GM19023 (cell line): ENCODE measurements at regions not wholly inside any gene's neighbourhood (a gene's known extent, or its start where the extent isn't known, plus 50 kb on each side); places are given as distances from the start of the nearest gene placed in this dataset.

ENCODE experiments used
- ATAC-seq: cut with Tn5 transposase; IDR thresholded peaks from one replicate; pipeline ENCODE4 v1.9.1; 2021; ENCODE audit warnings: mild to moderate bottlenecking, moderate library complexity; ENCODE audit not compliant: unreplicated experiment

DNA sequence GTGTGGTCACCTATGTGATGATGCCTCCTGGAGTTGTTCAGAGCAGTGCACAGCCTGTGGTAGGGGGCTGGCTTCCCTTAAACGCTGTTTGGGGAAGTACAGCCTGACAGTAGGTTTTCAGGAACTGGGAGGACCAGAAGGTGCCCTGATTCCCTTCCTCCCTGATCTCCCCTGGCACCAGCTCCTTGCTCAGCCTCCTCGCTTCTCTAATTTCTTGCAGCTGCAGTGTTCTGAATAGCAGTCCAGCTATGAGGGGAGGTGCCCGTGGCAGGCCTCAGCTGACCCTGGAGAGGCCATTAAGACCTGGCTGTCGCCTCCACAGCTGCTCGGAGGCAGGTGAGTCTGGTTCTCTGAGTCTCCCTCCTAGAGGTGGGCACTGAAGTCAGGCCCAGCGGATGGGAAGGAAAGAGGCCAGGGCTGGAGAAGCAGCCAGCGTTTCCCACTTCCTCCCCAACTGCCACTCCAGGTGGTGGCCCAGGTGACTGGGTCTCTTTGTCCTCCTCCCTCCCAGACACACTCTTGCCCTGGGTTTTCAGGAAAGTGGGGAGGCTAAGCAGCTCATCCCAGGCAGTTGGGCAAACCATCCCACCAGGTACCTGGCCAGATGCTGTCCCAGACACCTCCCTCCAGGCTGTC lies 52.0 kb upstream of the RPL11 start:
- ATAC-seq: no peak

DNA sequence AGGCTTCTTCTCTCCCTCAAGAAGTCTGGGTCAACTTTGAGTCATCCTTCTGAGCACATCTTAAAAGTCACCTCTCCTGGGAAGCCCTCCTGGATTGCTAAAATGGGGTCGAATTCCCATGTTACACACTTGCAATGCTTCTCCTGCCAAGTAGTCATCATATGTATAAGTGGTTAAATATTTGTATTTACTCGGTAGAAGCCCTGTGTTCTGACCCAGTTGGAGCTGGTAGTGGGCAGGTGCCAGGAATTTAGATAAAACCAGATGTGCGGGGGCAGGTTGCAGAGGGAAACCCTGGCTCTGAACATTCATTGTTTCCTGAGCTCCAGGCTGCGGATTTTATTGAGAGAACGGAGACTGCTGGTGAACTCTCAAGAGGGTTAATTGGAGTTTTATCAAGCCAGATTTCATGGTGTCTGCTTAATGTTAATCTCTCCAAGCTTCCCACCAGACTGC lies 52.8 kb upstream of the RPL11 start:
- ATAC-seq: no peak

DNA sequence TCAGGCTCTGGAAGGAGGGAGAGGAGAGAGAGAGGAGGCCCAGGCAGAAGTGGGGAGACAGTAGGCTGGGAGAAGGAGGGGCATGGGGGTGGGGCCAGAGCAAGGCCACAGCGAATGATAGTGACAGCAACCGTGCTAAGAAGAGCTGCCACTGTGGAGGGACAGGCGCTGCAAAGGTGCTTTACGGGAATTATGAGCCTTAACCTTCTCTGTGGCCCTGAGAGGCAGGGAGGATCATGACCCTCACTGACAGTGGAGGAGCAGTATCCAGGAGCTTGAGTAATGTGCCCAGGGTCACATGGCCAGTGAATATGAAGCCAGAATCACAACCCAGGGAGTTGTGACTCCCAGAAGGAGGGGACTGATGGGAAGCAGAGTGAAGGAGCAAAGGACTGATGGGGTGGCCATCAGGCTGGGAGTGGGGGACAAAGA lies 53.4 kb upstream of the RPL11 start:
- no peak for ATAC-seq

DNA sequence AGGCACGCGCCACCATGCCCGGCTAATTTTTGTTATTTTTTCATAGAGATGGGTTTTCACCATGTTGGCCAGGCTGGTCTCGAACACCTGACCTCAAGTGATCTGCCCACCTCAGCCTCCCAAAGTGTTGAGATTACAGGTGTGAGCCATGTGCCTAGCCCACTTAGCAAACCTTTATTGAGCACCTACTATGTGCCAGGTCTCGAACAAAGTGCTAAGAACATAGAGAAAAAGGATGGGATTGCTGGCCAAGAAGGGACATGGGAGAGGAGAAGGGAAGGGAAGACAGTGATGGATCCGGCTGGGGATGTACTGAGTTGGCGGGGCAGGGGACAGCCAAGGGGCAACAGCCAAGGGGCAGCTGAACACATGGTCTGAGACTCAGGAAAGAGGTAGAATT lies 55.6 kb upstream of the RPL11 start:
- ATAC-seq: no peak

DNA sequence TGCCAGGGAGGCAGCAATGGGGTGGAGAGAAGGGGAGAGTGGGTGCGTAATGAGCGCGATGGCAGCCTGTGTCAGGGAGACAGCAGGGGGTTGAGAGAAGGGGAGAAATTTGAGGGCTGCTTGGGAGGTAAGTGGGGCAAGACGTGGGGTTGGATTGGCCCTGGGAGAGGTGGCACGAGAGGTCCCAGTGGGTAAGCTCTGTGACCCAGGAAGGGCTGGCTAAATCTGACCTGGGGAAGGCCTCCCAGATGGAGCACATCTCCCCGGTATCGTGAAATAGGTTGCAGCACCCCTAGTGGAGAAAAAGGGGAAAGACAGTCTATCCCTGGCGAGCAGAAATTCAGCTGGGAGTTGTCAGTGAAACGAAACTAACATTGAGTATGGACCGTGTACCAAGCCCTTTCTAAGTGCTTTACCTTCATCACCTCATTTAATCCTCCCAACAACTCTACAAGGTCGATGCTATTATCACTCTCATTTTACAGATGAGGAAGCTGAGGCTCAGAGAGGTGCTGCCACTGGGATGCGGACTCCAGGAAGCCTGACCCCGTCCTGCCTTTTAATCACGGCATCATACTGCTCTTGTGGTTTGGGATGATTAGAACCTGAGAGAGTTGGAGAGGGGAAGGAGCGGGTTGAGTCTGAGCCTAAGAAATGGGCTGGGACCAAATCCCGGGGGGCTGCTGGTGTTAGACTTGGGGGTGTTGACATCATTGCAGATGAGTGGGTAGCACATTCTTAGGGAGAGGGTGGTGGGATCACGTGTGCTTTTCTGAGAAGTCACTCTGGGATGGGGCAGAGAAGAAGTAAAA lies 56.6 kb upstream of the RPL11 start:
- ATAC-seq: no peak

DNA sequence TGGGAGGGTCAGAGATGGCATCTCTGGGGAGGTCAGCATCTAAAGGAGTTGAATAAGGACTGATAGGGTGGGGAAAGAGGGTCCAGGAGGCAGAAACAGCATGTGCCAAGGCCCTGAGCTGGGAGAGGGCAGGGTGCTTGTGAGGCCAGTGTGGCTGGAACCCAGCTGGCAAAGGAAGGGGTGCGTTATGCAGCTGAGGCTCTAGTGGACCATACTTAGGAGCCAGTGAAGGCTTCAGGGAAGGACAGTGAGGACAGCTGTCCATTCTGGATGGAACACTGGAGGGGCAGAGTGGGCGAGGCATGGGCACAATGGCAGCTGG lies 57.1 kb upstream of the RPL11 start:
- ATAC-seq: no peak

DNA sequence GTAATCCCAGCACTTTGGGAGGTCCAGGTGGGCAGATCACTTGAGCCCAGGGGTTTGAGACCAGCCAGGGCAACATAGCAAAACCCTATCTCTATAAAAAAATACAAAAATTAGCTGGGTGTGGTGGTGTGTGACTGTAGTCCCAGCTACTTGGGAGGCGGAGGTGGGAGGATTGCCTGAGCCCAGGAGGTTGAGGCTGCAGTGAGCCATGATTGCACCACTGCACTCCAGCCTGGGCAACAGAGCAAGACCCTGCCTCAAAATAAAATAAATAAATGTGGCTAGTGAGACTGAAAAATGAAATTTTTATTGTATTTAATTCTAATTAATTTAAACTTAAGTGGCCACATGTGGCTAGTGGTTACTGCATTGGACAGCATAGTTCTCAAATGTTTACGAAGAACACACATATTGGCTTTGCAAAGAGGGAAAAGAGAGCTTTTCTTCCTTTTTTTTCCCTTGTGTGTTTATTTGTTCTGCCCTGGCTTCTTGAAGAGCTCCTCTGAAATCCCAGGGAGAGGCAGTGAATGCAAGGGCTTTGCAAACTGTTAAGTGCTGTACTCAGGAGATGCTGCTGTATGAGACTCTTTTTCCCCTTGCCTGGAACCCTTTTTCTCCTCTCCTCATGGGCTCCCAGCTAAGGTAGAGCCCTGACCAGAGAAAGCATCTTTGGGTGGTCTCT lies 59.0 kb upstream of the RPL11 start:
- no peak for ATAC-seq

DNA sequence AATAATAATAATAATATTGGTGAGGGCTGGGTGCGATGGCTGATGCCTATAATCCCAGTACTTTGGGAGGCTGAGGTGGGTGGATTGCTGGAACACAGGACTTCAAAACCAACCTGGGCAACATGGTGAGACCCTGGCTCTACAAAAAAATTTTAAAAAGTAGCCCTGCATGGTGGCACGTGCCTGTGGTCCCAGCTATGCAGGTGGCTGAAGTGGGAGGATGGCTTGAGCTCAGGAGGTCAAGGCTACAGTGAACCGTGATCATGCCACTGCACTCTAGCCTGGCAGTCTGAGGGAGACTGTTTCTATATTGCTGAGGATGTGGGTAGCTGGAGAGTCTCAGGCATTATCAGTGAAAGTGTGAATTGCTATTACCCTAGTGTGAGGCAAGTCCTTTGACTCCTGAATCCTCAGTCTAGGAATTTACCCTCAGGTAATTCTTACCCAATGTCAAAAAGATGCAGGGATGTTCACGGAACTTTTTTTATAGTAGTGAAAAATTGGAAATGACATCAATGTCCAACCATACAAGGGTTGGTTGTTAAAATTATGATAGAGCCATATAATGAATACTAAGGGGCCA lies 61.8 kb upstream of the RPL11 start:
- no peak for ATAC-seq

DNA sequence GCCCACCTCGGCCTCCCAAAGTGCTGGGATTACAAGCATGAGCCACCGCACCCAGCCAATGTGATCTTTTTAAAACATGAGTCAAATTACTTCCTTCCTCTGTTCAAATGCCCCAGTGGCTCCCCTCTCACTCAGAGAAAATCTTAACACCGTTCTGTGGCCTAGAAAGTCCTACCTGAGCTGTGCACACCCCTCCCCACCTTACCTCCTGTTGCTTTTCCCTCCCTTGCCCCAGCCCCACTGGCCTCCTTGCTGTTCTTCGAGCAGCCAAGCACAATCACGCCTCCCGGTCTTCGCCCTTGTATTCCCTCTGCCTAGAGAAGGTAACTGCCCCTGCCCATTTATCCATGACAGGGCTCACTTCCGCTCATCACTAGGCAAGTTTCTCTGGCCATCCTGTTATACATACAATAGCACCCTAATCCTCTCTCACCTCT lies 62.6 kb upstream of the RPL11 start:
- ATAC-seq: no peak

DNA sequence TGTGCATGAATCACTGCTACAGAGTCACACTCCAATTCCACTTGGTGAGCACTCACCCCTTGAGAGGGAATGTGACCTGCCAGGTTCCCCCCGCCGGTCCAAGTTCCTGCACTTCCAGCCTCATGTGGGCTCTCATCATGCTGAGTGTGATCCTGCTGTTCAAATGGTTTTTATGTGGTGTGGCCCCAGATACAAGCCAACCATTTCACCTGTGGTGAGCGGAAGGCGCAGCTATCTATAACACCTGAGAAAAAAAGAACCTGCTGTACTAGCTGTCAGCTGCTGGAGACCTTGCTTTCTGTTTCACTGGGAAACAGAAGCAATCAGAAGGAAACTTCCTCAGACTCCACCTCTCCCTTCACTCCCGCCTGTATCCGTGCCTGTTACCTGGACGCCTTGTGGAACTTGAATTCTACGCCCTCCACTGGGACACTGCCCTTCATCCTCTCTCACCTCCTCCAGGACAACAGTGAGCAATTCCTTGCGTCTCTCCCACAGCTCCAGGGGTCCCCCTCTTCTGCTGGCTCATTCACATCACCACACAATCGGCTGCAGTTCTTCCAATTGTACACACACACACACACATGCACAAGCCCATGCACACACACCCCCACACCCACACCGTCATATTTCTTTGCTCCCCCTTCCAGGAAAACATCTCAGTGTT lies 64.4 kb upstream of the RPL11 start:
- no peak for ATAC-seq

DNA sequence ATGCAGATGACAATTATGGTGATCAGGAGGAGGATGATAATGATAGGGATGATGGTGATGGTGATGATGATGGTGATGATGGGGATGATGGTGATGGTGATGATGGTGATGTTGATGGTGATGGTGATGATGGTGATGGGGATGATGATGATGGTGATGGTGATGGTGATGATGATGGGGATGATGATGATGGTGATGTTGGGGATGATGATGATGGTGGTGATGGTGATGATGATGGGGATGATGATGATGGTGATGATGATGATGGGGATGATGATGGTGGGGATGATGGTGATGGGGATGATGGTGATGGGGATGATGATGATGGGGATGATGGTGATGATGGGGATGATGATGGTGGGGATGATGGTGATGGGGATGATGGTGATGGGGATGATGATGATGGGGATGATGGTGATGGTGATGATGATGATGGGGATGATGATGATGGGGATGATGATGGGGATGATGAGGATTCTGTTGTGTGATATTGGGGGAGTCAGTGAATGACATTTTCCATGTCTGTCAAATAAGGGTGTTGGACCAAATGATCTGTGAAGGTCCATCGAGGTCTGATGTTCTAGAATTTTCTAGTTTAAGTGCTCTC lies 65.6 kb upstream of the RPL11 start:
- ATAC-seq: no peak

DNA sequence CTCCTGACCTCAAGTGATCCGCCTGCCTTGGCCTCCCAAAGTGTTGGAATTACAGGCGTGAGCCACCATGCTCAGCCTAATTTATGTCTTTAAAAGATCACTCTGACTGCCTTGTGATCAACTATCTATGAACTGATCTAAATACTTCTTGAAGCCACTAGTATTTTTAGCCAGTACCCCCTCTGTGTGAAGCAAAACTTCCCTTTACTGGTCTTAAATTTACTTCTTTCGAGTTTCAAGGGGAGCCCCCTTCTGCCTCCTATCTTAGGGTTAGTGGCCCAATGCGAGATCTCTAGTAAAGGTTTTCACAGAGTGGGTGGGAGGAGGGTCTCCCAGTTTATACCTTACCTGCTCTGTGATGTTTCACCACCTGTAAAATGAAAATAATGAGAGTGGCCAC lies 66.1 kb upstream of the RPL11 start:
- ATAC-seq: no peak

DNA sequence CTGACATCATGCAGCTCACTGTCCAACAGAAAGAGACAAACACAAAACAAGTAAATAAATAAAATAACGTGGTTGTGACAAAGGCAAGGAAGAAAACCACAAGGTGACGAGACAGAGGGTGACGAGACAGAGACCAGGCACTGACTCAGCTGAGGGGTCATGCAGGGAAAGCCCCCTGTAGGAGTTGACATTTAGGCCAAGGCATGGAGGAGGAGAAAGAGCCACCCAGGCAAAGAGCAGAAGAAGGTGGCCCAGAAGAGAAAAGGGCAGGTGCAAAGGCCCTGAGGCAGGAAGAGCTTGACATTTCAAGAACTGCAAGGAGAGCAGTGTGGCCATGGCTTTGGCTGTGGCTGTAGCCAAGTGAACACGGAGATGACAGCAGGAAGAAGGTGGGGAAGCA lies 65.1 kb upstream of the ID3 start:
- no peak for ATAC-seq

DNA sequence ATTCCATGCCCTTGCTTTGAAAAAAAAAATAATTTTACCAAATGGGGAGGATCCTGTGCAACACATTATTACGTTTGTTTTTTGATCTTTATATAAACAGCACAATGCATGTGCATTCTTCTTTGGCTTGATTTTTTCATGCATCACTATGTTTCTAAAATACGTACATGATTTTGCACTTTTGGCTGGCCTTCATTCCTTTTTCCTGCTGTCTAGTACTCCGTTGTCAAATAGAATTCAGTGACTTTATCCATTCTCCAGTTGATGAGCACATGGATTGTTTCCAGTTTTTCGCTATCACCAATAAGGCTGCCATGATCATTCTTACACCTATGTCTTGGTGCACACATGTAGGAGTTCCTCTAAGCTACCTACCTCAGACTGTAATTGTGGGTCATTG lies 63.0 kb upstream of the ID3 start:
- ATAC-seq: no peak

DNA sequence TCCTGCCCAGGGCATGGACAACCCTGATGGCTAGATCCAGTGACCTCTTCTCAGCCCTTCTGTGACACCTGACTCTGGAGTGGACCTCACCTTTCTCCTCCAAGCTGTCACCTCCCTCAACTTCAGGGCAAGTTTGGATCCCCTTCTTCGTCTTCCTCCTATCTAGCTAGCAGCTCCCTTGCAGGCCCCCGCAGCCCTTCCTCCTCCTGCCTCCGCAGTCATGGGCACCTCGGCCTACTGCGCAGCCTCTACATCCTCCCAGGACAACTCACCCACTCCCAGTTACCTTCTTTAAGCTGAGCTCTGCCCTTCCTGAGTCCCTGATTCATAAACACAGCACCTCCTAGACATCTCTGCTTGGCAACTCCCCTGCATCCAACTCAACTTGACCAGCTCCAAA lies 61.3 kb upstream of the ID3 start:
- no peak for ATAC-seq

DNA sequence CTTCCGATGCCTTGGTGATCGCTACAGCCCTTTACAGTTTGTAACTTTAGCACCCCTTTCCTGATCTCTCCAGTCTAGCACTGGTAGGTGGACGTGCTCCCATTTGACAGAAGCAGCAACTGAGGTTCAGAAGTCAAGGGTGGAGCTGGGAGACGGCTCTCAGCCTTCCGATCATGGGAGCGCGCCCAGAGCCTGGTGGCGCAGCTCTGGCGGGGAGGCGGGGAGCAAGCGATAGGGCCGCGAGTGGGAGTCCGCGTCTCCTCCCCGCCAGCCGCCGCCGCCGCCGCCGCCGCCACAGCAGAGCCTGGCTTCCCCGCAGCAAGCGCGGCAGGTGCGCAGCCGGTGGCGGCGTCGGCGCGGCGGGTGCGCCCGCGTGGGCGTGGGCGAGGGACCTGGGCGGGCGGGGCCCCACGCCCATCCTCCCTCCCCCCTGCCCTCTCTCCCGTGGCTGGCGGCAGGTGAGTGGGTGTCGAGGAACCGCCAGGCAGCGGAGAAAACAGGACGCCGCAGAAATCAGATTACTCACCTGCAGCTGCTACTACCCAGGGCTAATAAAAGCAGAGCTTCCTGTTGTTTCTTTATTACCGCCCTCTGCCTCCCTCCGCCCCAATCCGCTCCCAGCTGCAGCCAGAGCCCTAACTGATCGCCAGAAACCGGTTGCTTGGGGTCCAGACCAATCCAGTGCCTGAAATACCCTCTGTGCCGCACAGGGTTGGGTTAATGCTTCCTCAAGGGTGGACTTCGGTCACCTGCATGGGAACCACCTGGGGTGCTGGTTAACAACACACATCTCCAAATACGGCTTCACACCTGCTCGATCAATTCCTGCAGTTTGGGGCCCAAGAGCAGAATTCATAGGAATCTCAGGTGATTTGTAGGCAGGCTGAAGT lies 60.2 kb upstream of the ID3 start:
- ATAC-seq: peak; percentile 68

DNA sequence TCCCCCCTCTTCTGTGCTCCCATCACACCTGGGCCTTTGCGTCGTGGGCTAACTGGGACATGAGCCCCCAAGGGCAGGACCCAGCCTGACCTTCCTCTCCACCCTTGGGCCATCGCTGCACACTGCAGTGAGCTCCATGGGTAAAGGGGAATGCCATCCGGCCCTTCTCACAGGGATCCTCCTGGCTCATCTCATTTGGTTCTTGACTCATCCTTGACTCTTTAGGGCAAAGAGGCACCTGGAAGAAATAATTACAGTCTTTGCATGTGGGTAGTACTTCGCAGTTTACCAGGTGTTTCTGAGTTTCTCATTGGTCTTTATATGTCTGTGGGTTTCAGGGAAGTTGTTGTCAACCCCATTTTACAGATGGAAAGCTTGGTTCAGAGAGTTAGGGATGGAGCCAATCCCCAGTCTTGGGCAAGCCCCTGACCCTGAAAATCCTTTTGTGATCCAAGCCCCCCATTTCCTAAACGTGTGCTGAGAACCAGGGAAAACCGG lies 59.3 kb upstream of the ID3 start:
- no peak for ATAC-seq

DNA sequence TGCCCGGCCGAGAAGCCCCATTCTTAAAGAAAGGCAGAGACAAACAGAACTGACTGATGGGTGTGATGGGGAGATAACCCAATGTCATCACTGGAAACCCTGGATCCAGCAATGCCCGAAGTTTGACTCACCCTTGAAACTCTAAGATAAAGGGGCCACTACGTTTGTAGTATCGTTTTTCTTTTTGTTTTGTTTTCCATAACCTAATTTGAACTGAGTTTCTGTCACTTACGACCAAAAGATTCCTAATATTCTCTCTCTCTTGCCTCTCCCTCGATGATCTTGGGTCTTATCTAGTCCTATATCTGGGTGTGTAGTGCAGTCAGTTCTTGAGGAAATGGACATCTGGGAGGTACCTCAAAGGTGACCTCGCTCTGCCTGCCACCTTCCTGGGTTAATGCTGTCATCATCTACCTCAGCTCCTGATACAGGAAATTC lies 57.8 kb upstream of the ID3 start:
- ATAC-seq: no peak

DNA sequence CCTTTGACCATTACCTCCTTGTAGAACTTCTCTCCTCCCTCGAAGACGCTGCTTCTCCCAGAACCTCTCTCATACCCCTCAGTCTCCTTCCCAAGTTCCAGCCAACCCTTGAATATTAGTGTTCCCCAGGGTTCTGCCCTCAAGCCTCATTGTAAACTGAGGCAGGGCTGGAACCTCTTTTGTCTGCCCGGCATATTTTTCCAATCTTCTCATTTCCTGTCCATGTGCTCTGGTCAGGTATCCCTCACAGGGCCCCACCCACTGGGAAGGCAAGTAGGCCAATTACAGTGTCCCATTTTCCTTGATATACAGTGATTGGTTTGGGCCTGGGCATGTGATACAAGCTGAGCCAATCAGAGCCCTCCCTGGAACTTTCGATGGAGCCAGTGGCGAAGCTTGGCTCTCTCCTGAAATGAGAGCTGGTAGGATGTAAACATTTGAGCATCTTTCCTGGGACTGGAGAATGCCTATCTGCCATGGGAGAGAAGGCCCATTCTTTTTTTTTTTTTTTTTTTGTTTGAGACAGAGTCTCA lies 57.1 kb upstream of the ID3 start:
- no peak for ATAC-seq
